ENCODE measurements at regions not wholly inside any gene's neighbourhood (a gene's known extent, or its start where the extent isn't known, plus 50 kb on each side); places are given as distances from the start of the nearest gene placed in this dataset.

- TF ChIP-seq, protein P1, sequence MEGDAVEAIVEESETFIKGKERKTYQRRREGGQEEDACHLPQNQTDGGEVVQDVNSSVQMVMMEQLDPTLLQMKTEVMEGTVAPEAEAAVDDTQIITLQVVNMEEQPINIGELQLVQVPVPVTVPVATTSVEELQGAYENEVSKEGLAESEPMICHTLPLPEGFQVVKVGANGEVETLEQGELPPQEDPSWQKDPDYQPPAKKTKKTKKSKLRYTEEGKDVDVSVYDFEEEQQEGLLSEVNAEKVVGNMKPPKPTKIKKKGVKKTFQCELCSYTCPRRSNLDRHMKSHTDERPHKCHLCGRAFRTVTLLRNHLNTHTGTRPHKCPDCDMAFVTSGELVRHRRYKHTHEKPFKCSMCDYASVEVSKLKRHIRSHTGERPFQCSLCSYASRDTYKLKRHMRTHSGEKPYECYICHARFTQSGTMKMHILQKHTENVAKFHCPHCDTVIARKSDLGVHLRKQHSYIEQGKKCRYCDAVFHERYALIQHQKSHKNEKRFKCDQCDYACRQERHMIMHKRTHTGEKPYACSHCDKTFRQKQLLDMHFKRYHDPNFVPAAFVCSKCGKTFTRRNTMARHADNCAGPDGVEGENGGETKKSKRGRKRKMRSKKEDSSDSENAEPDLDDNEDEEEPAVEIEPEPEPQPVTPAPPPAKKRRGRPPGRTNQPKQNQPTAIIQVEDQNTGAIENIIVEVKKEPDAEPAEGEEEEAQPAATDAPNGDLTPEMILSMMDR (IDR thresholded peaks at IDR 0.05 in 2 of 3, conservative IDR thresholded peaks at IDR 0.05 in 1 of 3; ENCODE audit: borderline replicate concordance in 1 of 3, insufficient read depth in 1 of 3, low read depth in 2 of 3, low read length in 2 of 3) = no peak
- TF ChIP-seq SP1 (IDR thresholded peaks at IDR 0.05; ENCODE audit: low read depth) = no peak
- TF ChIP-seq EZH2 (IDR thresholded peaks at IDR 0.05) = no peak
- TF ChIP-seq SIN3A (IDR thresholded peaks at IDR 0.05; ENCODE audit: low read depth) = no peak
- no peak for TF ChIP-seq POLR2AphosphoS5 (IDR thresholded peaks at IDR 0.05; ENCODE audit: low read depth, low read length)
- TF ChIP-seq POLR2A (IDR thresholded peaks at IDR 0.05; ENCODE audit: borderline replicate concordance, extremely low read depth, insufficient read depth, insufficient read length) = no peak
- no peak for TF ChIP-seq ZNF274 (IDR thresholded peaks at IDR 0.05; ENCODE audit: low read depth, low read length)
- TF ChIP-seq YY1 (IDR thresholded peaks at IDR 0.05; ENCODE audit: extremely low read depth, insufficient replicate concordance, low read depth, low read length) = no peak
Measured at GRCh38 chr13:90534617-90535370, 812.7 kb upstream of the MIR17HG start.

Data from HCT116 (cell line).